Endothelial cell of umbilical vein (primary cell): ENCODE measurements at regions not wholly inside any gene's neighbourhood (a gene's known extent, or its start where the extent isn't known, plus 50 kb on each side); places are given as distances from the start of the nearest gene placed in this dataset.

Experiments used
- BruUV-seq: library from RNA; stranded (reverse); fragments of 400-500 nt; replicated peaks from 2 replicates; lab custom pipeline; 2021; lab: Mats Ljungman, UMichigan
- CTCF ChIA-PET: fragments of 300-600, 350-600 bp; sonication (Branson Sonifier 250); formaldehyde crosslinking; loops from one replicate; lab custom pipeline; 2021; ENCODE audit warnings: antibody characterized with exemption, inconsistent platforms; lab: Charles Lee
- POLR2A ChIA-PET: fragments of 300-600, 350-600 bp; sonication (Branson Sonifier 250); formaldehyde crosslinking; loops from one replicate; lab custom pipeline; 2021; ENCODE audit warnings: antibody characterized with exemption, inconsistent platforms; lab: Charles Lee
- DNase-seq: peaks from one replicate; pipeline ENCODE4 v3.0.0-alpha.2; 2011; ENCODE audit warnings: low read depth, low spot score
- FAIRE-seq: peaks from 2 replicates; lab custom pipeline; 2011; peaks lifted over from hg19 to GRCh38; lab: Jason Lieb, UNC
- H2AFZ ChIP-seq: 2 replicates; pipeline ENCODE4 v1.6.0; 2012; ENCODE audit warnings: low read depth, low read length, control low read depth, inconsistent platforms
- H3K27ac ChIP-seq: 2 replicates; pipeline ENCODE4 v1.5.1; 2011; ENCODE audit warnings: low read depth, mild to moderate bottlenecking, control low read depth, low read length, moderate library complexity; ENCODE audit not compliant: insufficient read depth
- H3K27me3 ChIP-seq, 2 experiments: 2 replicates each; pipeline versions ENCODE4 v1.6.0 to v1.6.1; 2011; ENCODE audit warnings: low read length in 2 of 2, mixed read lengths in 1 of 2; ENCODE audit not compliant: control insufficient read depth in 2 of 2, insufficient read depth in 2 of 2
- H3K36me3 ChIP-seq, 2 experiments: 2 replicates in 1 of 2; 3 replicates in 1 of 2; pipeline ENCODE4 v1.5.1; 2011; ENCODE audit warnings: low read length in 2 of 2, mild to moderate bottlenecking in 1 of 2, moderate library complexity in 1 of 2; ENCODE audit not compliant: control insufficient read depth in 2 of 2, insufficient read depth in 2 of 2; ENCODE audit errors: extremely low read depth in 1 of 2
- H3K4me1 ChIP-seq: 3 replicates; pipeline ENCODE4 v1.5.1; 2011; ENCODE audit warnings: mild to moderate bottlenecking, low read length; ENCODE audit not compliant: control insufficient read depth, insufficient read depth; ENCODE audit errors: extremely low read depth
- H3K4me2 ChIP-seq: 2 replicates; pipeline ENCODE4 v1.6.1; 2011; ENCODE audit warnings: low read length, control low read depth, mixed read lengths; ENCODE audit not compliant: insufficient read depth
- H3K4me3 ChIP-seq, 3 experiments: fragments of 200-600 bp in 1 of 3; sonication (generic), shearing (Covaris generic) in 1 of 3; replicated peaks in 1 of 3; 2 replicates each; pipeline ENCODE4 v1.5.1; 2011 to 2016; ENCODE audit warnings: control low read depth in 3 of 3, low read length in 3 of 3, mild to moderate bottlenecking in 2 of 3, inconsistent platforms in 1 of 3, low read depth in 1 of 3, moderate library complexity in 1 of 3; ENCODE audit not compliant: insufficient read depth in 1 of 3
- H3K79me2 ChIP-seq: 2 replicates; pipeline ENCODE4 v1.6.0; 2012; ENCODE audit warnings: low read length, inconsistent platforms; ENCODE audit not compliant: control insufficient read depth, insufficient read depth
- H3K9ac ChIP-seq: replicated peaks from 2 replicates; pipeline ENCODE3; 2011; ENCODE audit warnings: low read length, control low read depth; ENCODE audit not compliant: insufficient read depth; ENCODE audit errors: extremely low read depth
- H3K9me1 ChIP-seq: replicated peaks from 3 replicates; pipeline ENCODE4 v1.6.0; 2011; ENCODE audit warnings: mild to moderate bottlenecking, low read length; ENCODE audit not compliant: control insufficient read depth, insufficient read depth; ENCODE audit errors: extremely low read depth
- H3K9me3 ChIP-seq: replicated peaks from 2 replicates; pipeline ENCODE4 v1.5.1; 2012; ENCODE audit warnings: low read length, inconsistent platforms; ENCODE audit not compliant: control insufficient read depth, insufficient read depth
- H4K20me1 ChIP-seq: replicated peaks from 2 replicates; pipeline ENCODE3; 2011; ENCODE audit warnings: mild to moderate bottlenecking, low read length; ENCODE audit not compliant: control insufficient read depth, insufficient read depth; ENCODE audit errors: extremely low read depth
- CTCF ChIP-seq, 2 donors: IDR thresholded peaks; 1 replicate in 1 of 2; 2 replicates in 1 of 2; pipeline ENCODE4 v1.5.1; 2011; ENCODE audit warnings: low read length in 2 of 2, mild to moderate bottlenecking in 2 of 2, moderate library complexity in 2 of 2, control low read depth in 1 of 2, inconsistent platforms in 1 of 2, low read depth in 1 of 2; ENCODE audit not compliant: insufficient read depth in 1 of 2; ENCODE audit errors: extremely low read depth in 1 of 2
- EZH2 ChIP-seq: IDR thresholded peaks from 2 replicates; pipeline ENCODE4 v1.6.1; 2012; ENCODE audit warnings: borderline replicate concordance, low read depth, mild to moderate bottlenecking, moderate library complexity, low read length, inconsistent platforms; ENCODE audit not compliant: severe bottlenecking
- FOS ChIP-seq: IDR thresholded peaks from 2 replicates; pipeline ENCODE4 v1.6.1; 2011; ENCODE audit warnings: mild to moderate bottlenecking, low read length, moderate library complexity, borderline replicate concordance; ENCODE audit not compliant: insufficient read depth
- GATA2 ChIP-seq: IDR thresholded peaks from 2 replicates; pipeline ENCODE4 v1.7.0; 2011; ENCODE audit warnings: low read depth, mild to moderate bottlenecking, moderate library complexity, mixed read lengths, low read length; ENCODE audit not compliant: insufficient read length, insufficient read depth
- JUN ChIP-seq: IDR thresholded peaks from 2 replicates; pipeline ENCODE4 v1.6.1; 2011; ENCODE audit warnings: borderline replicate concordance, low read depth; ENCODE audit not compliant: insufficient read length, insufficient read depth
- MYC ChIP-seq: IDR thresholded peaks from one replicate; pipeline ENCODE4 v1.6.1; 2011; ENCODE audit warnings: mild to moderate bottlenecking, low read depth, low read length
- POLR2AphosphoS5 ChIP-seq: IDR thresholded peaks from 2 replicates; pipeline ENCODE4 v1.6.1; 2012; ENCODE audit warnings: low read depth, mild to moderate bottlenecking, control low read depth, low read length, moderate library complexity; ENCODE audit not compliant: insufficient read depth
- dilution Hi-C: fragments of 300-500 bp; cut with MboI; formaldehyde crosslinking; loops from one replicate; pipeline ENCODE4 v1.15.0; 2019; ENCODE audit warnings: low sequenced_read_pairs; ENCODE audit not compliant: extremely low pct_ligation_motif_present
- intact Hi-C: fragments of 100-400 bp; cut with micrococcal nuclease; formaldehyde crosslinking; loops from one replicate; pipeline ENCODE4 v1.10.0; 2022

- dilution Hi-C loops: no loop called here
- Histone ChIP-seq H3K27ac (no peak overlapping the region), H3K36me3 (no peaks in the 10 kb centered on the region), H4K20me1 (no peaks in the 10 kb centered on the region), H3K4me3 (no peak overlapping the region), H3K9ac (no peak overlapping the region), H3K9me1 (no peaks in the 10 kb centered on the region), H3K4me1 (no peaks in the 10 kb centered on the region), H2AFZ (no peak overlapping the region), H3K9me3 (no peaks in the 10 kb centered on the region), H3K79me2 (no peaks in the 10 kb centered on the region), H3K4me2 (no peak overlapping the region), H3K27me3 (no peaks in the 10 kb centered on the region)
- POLR2A ChIA-PET: no interaction called here
- FAIRE-seq (no peak), DNase-seq (no peak)
- intact Hi-C loops: no loop called here
- TF ChIP-seq MYC (no peak), JUN (no peak), FOS (no peak)
- CTCF ChIA-PET: interaction anchor here (1.4 to 2.0 kb wide), 3 partner anchors 8 to 96 kb away, joined by 3 to 4 read pairs (median 3); no protein-coding TSS in a partner anchor
- BruUV-seq: no TSS peak
Observed at GRCh38 chr20:22491194-22491505, 93.2 kb downstream of the FOXA2 start.

- DNase-seq (no peak), FAIRE-seq (no peak)
- TF ChIP-seq CTCF (IDR thresholded peaks at IDR 0.05; ENCODE audit: extremely low read depth in 1 of 2, insufficient read depth in 1 of 2, low read depth in 1 of 2, low read length in 2 of 2): no peak
- TF ChIP-seq POLR2AphosphoS5: no peak
- TF ChIP-seq GATA2: no peak
- TF ChIP-seq JUN: no peak
- TF ChIP-seq EZH2: no peak
Observed at GRCh38 chr20:22490287-22491193, 93.8 kb downstream of the FOXA2 start.

More at GRCh38 chr20:22490287-22491193, 93.8 kb downstream of the FOXA2 start:
- H3K9ac ChIP-seq: no peak overlapping the region
- ChIA-PET CTCF (interaction anchor here (1.4 to 2.0 kb wide), 4 partner anchors 8 to 96 kb away, joined by 3 to 4 read pairs (median 4); no protein-coding TSS in a partner anchor), POLR2A (no interaction called here)
- no peak overlapping the region for H2AFZ ChIP-seq
- dilution Hi-C loops (no loop called here), intact Hi-C loops (loop anchor here (1.0 kb wide), 1 partner anchor 96 kb away; no protein-coding TSS in a partner anchor)
- no peak overlapping the region for H3K4me3 ChIP-seq
- no peaks in the 10 kb centered on the region for H3K27me3 ChIP-seq
- H3K27ac ChIP-seq: no peak overlapping the region
- no peaks in the 10 kb centered on the region for H3K79me2 ChIP-seq
- no peaks in the 10 kb centered on the region for H4K20me1 ChIP-seq
- no peaks in the 10 kb centered on the region for H3K9me3 ChIP-seq
- H3K4me2 ChIP-seq: no peak overlapping the region
- no peaks in the 10 kb centered on the region for H3K4me1 ChIP-seq
- H3K9me1 ChIP-seq: no peaks in the 10 kb centered on the region
- H3K36me3 ChIP-seq: no peaks in the 10 kb centered on the region
- BruUV-seq: no TSS peak
